ENCODE measurements at regions not wholly inside any gene's neighbourhood (a gene's known extent, or its start where the extent isn't known, plus 50 kb on each side); places are given as distances from the start of the nearest gene placed in this dataset.

DNA sequence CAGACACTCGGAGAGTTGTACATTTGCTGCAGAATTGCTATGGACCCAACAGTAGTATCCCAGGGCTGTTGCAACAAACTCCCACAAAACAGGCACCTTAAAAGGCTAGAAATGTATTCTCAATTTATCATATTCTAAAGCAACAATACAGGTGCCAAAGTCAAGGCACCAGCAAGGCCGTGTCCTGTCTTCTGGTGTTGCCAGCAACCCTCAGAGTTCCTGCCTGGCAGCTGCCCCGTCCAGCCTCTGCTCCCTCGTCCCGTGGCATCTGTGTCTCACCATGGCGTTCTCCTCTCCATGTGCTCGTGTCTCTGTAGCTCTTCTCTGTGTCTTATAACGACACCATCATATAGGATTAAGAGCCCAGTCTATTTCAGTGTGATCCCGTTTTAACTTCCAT, 67.7 kb upstream of the ARGLU1 start:
- TF ChIP-seq, protein P1, sequence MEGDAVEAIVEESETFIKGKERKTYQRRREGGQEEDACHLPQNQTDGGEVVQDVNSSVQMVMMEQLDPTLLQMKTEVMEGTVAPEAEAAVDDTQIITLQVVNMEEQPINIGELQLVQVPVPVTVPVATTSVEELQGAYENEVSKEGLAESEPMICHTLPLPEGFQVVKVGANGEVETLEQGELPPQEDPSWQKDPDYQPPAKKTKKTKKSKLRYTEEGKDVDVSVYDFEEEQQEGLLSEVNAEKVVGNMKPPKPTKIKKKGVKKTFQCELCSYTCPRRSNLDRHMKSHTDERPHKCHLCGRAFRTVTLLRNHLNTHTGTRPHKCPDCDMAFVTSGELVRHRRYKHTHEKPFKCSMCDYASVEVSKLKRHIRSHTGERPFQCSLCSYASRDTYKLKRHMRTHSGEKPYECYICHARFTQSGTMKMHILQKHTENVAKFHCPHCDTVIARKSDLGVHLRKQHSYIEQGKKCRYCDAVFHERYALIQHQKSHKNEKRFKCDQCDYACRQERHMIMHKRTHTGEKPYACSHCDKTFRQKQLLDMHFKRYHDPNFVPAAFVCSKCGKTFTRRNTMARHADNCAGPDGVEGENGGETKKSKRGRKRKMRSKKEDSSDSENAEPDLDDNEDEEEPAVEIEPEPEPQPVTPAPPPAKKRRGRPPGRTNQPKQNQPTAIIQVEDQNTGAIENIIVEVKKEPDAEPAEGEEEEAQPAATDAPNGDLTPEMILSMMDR (conservative IDR thresholded peaks at IDR 0.05), result no peak
- TF ChIP-seq EZH2 (IDR thresholded peaks at IDR 0.05; ENCODE audit: low read depth), result no peak
